Activated CD8-positive, alpha-beta memory T cell treated with anti-CD3 and anti-CD28 coated beads, Interleukin-2, amount 50 U/mL, for 24 hours (primary cell): ENCODE measurements at regions not wholly inside any gene's neighbourhood (a gene's known extent, or its start where the extent isn't known, plus 50 kb on each side); places are given as distances from the start of the nearest gene placed in this dataset.
"Not testable (repeated sequence)": the region's sequence is repeated elsewhere in the genome, so short reads cannot be mapped to it uniquely, and the experiment has no call there.

Source experiments
- DNase-seq: peaks from one replicate; pipeline ENCODE4 v3.0.0-alpha.2; 2020; ENCODE audit errors: extremely low read depth

DNA sequence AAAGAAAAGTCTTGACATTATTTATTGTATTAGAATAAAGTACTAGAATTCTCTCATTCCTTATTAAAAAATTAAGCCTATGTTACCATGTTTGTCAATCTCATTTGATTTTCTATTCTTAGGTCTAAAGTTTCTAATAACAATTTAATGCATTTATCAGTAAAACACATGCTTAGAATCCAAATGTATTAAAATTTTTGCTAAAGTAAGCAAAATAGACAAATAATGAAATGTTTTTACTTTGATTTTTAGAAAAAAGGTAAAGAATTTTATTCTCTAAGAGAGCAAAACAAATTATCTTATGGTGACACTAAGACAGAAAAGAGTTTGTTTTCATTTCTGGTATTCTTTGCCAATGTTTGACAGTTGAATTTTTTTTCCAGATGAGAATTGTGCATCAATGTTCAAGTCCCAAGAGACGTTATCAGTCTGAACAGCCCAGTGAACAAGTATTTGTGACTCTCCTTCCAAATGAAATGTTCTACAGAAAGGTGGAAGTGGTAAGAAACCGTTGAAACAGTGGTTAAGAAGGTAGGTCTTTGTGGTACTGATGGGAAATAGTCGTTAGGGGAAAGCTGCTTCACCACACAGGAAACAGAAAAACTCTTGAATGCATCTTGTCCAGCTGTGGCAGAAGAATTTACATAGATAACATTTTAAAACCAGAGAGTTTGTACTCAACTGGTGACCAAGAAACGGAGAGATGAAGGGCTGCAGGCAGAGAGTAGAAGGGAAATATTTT, 402.5 kb downstream of the PTPRC start:
- DNase-seq, result no peak

DNA sequence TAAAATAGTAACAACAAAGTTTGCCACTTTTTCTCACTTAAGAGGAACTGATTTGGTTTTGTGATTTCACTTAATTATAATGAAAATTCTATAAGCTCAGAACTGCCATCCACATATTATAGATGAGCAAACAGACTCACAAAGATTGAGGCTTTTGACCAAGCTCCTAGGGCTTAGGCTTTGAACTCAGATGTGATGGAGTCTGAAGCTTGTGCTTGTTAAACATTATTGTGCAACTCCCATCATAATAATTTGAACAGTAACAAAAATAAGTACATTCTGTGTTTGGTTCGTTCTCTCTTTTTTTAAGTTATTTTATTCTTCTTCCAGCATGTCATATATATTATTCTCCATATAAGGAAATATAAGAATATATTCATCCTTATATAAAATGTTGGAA, 403.4 kb downstream of the PTPRC start:
- no peak for DNase-seq

DNA sequence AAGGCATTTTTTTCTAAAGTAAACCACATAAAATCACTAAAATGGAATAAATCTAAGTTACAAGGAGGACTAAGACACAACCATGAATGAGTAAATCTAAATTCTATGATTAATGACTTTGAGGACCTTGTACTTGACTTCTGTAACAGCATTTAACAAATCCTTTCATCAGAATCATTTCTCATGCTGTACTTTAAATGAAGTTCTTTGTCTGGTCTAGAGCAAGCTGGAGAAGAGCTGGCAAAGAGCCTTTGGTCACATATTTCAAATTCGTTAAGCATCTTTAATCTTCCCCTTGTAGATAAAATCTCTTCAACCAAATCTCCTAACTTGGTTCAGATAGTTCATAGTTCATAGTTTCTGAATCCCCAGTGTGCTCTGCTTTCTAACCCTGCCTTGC, 405.4 kb downstream of the PTPRC start:
- no peak for DNase-seq

DNA sequence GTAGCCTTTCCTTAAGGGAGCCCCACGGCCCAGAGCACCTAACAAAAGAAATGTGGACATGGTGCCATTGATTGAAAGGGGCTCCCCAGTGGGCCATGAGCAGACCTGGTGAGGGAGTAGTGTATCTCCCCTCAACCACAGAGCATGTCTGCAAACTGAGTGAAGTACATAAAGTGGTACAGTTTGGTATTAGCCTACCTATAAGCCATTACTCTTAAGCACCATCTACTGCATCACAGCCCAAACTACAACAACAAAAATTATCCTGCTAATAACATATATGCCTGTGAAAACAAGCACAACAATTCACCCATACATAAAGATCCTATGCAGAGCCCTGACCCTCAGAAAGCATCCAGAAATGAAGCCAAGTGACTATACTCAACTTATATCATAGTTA, 407.8 kb downstream of the PTPRC start:
- DNase-seq, result no peak

DNA sequence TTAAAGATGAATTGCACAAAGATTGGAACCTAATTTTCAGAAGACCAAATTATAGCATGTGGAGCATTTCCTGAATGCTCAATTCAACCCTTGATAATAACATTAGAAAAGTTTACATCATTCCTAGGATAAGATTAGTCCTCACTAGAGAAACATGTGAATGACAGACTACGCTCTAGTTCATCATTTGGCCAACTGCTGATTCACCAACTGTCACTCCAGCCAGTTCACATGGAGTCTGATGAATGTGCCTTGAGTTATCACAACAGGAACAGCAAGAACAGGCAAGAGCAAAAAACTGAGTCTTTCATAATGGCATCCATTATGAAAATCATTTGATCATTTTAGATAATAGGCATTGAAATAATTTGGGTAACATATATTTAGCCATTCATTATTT, 415.9 kb downstream of the PTPRC start:
- no peak for DNase-seq

DNA sequence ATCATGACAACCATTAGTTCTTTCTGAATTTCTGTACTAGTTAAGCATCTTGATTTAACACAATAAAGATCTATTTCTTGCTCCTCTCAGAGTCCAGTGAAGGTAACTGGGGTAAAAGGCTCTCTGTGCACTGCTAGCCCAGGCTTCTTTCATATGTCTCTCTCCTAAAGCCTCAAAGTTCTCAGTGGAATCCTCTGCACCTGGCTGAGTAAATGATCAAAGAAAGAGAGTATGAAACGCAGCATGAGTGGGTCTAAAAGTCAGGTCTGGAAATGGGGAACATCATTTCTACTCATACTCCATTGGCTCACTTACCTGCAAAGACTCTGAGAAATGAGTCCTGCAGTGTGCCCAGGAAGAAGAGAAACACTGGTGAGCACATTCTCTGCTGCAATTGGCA, 418.5 kb downstream of the PTPRC start:
- DNase-seq, result no peak

DNA sequence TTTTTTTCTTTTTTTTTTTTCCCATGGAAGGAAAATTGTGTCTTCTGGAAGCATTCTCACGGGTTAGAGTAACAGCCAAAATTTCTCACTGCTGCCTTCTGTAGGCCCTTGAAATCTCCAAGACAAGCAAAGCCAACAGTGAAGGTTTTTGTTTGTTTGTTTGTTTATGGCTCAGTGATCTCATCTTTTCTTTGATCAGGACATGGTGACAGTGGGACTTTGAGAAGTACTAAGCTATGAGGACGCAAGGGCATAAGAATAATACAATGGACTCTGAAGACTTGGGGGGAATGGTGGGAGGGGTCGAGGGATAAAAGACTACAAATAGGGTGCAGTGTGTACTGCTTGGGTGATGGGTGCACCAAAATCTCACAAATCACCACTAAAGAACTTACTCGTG, 419.4 kb downstream of the PTPRC start:
- DNase-seq, result no peak

DNA sequence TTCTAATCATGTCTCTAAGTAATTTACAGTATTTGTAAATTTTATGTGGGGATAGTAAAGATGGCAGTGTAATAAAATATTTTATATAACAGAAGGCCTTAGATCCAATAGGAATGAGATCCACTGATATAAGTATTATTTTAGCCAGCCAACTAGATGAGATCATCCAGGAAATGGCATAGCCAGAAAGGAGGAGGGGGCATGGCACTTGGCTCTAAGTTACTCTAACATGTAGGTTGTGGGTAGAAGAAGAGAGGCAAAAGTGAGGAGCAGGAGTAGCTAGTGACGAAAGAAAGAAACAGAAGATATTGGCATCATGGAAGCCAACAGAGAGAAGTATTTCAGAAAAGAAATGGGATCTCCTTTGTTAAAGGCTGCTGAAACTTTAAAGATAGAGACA, 426.1 kb downstream of the PTPRC start:
- DNase-seq, result no peak

DNA sequence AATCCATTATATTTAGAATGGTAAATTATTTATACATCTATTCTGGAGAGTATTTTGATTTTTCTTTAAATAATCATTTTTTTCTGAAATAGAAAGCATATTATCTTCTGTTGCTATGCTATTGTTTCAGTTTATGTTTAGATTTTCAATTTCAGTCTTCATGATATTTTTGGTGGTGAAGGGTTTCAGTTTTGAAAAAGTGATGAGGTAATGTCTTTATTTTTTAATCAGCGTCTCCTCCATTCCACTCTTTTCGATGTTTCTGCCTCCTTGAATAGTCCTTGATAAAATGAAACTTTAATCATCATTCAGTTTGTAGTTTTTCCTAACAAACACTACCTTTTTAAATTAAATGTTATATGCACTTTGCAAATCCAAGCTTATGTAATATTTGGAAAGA, 428.6 kb downstream of the PTPRC start:
- no peak for DNase-seq

DNA sequence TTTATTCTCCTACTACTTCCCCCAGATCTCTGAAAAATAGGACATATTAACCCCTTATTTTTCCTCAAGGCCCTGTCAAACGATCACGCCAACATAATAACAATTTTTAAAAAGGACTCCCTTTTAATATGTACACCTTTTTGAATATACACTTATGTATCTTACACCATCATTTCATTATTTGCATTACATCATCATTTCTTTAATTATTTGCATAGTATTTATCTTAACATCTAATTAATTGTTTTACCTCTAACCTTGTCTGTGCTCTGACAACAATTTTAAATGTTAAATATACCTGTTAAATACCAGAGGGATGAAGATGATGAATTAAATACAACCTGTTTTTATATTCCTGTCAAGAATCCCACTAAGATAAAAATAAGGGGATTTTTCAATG, 432.2 kb downstream of the PTPRC start:
- DNase-seq, result no peak

DNA sequence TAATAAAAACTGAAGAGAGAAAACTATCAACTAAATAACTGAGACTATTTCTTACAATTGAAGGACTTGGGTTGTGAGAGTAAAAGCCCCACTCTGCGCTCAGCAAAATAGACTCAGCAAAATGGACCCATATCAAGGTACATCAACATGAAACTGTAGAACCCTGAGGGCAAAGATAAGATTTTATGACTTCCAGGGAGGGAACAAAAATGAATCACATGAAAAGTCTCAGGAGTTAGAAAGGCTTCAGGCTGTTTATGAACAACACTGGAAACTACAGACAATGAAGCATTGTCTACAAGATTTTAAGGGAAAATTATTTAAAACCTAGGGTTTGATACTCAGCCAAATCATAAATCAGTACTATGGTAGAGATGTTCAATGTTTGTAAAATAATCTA, 434.3 kb downstream of the PTPRC start:
- DNase-seq, result no peak

DNA sequence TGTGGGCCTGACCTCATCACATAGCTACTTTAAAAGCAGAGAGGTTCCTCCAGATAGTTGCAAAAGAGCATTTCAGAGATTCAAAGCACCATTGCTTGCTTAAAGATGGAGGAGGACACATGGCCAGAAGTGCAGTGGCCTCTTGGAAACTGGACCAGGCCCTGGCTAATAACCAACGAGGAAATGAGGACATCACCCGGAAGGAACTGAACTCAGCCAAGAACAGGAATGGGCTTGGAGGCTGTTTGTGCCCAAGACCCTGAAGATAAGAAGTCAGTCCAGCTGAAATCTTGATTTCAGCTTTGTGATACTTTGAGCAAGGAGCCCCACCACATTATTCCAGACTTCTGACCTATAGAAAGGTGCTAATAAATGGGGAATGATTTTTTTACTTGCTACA, 437.0 kb downstream of the PTPRC start:
- DNase-seq, result no peak

DNA sequence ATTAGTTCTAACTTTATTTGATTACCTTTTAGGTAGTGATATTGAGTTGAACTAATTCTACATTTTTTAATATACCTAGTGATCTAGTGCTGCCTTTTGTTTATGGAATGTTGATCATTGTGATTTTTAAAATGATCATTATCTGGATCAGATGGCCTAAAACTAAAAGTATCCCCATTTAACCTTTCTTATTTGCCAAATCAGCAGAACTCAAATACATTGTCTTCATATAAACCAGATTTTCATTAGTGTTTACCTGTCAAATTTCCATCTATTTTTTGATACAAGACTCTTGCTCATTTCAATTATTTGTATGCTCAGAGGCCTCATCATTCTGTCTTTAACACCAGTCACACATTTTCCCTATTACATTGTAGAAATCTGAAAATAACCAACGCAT, 441.2 kb downstream of the PTPRC start:
- no peak for DNase-seq

DNA sequence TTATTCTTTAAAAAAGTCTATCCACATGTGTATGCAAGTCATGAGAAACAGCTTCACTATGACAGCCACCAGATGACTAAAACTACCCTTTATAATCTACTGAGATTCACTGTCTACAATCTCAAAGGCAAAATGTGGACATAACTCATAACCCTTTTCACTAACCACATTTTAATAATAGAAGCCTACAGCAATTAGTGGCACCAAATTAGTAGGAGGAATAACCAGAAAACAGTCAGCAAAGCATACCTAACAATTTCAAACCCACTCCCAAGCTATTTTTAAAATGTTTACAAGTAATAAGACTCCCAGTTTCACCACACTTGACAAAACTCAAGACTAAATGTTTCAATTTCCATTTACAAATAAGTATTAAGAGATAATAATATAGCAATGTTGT, 442.9 kb downstream of the PTPRC start:
- no peak for DNase-seq

DNA sequence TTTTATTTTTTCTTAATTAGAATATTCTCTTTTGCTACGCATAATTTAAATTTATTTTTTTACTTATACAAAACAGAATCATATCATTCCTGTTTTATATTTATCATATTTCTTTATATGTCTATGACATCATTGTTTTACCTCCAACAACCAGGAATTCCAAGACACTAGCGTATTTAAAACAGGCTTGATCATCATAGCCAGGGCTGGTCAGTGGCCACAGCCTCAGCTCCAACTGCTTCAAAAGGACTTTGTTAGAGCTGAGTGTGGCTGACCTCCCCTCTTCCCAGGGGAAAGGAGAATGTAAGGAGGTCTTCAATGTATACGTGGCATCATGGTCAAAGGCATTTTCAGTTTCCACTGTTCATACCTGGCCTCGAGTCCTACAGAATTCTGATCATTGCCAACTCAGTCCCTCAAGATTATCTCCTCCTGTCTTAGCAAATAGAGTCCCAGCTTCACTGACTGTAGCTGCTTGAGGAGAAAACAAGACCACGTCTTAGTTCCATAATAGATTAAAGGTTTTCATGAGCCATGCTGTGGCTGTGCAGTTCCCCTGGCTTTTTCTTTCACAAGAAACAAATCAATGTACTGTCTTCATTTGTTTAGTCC, 444.0 kb downstream of the PTPRC start:
- no peak for DNase-seq

DNA sequence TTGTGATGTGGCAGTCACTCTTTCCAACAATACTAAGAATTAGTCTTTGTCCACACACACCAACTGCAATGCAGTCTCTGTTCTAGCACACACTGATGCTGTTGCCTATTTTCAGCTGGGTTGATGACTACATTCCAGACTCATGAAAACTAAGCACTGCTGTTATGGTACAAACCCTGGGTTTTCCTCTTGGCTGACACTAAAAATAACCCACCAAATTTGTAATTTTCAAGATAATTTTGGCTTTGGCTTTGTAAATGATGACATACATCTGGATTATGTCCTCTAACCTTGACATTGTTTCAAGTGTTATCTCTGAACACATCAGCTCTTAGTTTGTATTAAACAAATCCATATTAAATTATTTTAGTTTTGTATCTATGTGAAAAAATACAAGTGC, 444.8 kb downstream of the PTPRC start:
- no peak for DNase-seq

DNA sequence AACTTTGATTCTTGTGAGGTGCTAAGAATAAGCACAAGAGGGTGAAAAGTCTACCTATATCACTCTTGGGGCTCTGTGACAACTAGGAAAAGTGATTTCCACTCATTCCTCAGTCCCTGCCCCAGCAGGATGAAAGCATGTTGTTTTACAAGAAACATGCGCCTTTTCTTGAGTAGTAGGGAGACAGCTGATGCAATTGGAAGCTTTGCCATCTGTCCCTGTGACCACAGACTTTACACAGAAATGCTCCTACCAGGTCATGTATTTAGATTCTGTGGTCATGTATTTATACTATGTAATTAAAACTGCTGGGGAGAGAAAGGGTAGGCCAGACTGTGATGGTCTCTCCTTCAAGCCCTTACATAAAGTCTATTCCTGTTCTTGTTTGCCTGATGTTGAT, 445.5 kb downstream of the PTPRC start:
- no peak for DNase-seq

DNA sequence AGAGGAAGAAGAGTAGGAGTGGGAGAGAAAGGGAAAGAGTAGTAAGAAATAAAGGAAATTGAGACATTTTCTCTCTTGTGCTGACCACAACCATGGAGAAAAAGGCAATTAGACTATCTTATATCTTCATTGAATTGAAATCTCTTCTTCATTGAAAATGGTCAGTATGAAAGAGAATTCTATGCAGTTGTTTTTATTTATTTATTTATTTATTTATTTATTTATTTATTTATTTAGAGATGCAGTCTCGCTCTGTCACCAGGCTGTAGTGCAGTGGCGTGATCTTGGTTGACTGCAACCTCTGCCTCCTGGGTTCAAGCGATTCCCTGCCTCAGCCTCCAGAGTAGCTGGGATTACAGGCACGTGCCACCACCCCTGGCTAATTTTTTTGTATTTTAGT, 447.1 kb downstream of the PTPRC start:
- no peak for DNase-seq

DNA sequence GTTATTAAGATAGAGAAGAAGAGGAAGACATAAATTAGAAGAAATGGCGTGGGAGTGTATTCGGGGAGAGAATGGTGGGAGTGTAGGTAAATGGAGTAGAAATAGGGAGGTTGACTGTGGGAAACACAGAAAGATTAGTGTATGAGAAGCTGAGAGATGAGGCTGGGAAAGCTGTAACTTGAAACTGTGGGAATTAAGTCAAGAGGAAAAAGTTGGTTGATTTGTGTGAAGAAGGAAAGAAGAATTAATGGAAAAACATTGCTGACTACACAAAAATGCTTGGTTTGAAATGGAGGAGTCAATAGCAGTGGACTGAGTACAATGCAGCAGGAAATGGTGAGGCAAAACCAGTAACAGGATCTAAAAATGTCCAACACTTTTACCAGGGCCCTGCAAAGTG, 448.3 kb downstream of the PTPRC start:
- no peak for DNase-seq

DNA sequence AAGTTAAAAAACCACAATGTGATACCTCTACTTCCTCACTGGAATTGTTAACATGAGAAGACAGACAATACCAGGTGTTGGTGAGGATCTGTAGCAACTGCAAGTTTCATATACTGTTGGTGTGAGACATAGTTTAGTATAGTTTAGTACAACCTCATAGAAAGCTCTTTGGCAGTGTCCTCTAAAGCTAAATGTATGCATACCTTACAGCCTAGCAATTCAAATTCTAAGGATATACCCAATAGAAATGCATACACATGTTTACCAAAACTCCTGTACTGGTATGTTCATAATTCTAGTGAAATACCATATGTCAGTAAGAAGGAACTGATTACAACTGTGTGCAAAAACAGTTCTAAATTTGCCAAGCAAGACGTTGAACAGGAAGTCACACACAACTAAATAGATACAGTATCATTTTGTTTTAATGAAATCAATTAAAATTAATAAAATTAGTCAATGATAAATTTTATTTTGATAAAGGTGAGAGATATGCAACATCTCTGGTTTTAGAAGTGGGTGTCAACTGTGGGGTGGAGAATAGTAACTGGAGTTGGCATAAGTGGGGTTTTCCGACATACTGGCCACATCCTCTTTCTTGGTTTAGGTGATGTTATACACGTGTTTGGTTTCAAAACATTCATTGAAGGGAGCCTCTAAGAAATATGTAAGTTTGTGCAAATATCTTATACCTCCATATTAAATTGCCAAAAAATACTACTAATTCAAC, 450.7 kb downstream of the PTPRC start:
- peak; percentile 10 for DNase-seq

DNA sequence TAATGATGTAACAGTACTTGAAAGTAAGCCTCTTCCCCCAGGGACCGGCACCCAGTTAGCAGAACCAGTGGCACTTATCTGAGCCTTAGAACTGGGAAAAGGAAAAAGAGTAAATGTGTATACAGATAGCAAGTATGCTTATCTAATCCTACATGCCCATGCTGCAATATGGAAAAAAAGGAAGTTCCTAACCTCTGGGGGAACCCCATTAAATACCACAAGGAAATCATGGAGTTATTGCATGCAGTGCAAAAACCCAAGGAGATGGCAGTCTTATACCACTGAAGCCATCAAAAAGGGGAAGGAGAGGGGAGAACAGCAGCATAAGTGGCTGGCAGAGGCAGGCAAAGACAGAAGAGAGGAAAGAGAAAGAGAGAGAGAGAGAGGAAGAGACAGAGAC, 456.8 kb downstream of the PTPRC start:
- DNase-seq, result not testable (repeated sequence)

DNA sequence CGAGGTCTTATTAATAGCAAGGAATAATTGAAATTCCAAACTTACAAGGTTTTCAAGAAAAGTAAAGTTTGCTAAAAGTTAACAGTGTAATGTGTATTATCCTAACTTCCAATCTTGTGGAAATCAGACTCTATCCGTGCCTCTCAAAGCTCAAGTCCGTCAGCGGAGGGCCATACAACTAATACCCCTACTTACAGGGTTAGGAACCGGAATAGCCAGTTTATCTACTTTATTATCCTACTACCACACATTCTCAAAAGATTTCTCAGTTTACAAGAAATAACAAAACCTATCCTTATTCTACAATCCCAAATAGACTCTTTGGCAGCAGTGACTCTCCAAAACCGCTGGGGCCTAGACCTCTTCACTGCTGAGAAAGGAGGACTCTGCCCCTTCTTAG, 457.8 kb downstream of the PTPRC start:
- DNase-seq, result no peak

DNA sequence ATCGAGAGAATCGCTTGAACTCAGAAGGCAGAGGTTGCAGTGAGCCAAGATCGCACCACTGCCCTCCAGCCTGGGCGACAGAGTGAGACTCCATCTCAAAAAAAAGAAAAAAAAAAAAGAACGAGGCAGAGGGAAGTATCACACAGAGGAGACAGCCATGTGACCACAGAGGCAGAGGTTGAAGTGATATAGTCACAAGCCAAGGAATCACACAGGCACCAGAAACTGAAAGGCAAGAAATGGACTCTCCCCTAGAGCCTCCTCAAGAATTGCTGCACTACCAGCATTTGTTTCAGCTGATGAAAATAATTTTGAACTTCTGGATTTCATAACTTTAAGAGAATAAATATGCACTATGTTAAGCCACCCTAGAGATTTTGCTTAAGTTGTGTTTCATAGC, 459.6 kb downstream of the PTPRC start:
- no peak for DNase-seq
